CD14-positive monocyte (primary cell): ENCODE measurements at regions not wholly inside any gene's neighbourhood (a gene's known extent, or its start where the extent isn't known, plus 50 kb on each side); places are given as distances from the start of the nearest gene placed in this dataset.

ENCODE experiments used
- DNase-seq, 3 donors: peaks; one replicate each; pipeline ENCODE4 v3.0.0-alpha.2; 2011 to 2022
- H2AFZ ChIP-seq: 2 replicates; pipeline ENCODE4 v1.6.0; 2012; ENCODE audit warnings: mild to moderate bottlenecking, low read depth, low read length, inconsistent platforms; ENCODE audit not compliant: insufficient read depth, poor library complexity, severe bottlenecking
- H3K27ac ChIP-seq, 2 donors: 1 replicate in 1 of 2; 2 replicates in 1 of 2; pipeline ENCODE4 v1.5.1; 2012 to 2013; ENCODE audit warnings: low read length in 2 of 2, control low read depth in 1 of 2, inconsistent platforms in 1 of 2, low read depth in 1 of 2, mild to moderate bottlenecking in 1 of 2
- H3K27me3 ChIP-seq, 2 donors: one replicate each; pipeline versions ENCODE4 v1.6.0 to v1.6.1; 2011 to 2013; ENCODE audit warnings: low read length in 2 of 2; ENCODE audit not compliant: control insufficient read depth in 2 of 2, insufficient read depth in 2 of 2
- H3K36me3 ChIP-seq, 2 donors: replicated peaks in 1 of 2; 1 replicate in 1 of 2; 2 replicates in 1 of 2; pipeline versions ENCODE4 v1.5.1 to v1.6.1; 2012 to 2013; ENCODE audit warnings: low read length in 2 of 2, control low read depth in 1 of 2, inconsistent platforms in 1 of 2, mild to moderate bottlenecking in 1 of 2; ENCODE audit not compliant: insufficient read depth in 2 of 2, control insufficient read depth in 1 of 2
- H3K4me1 ChIP-seq, 2 donors: 1 replicate in 1 of 2; 2 replicates in 1 of 2; pipeline versions ENCODE4 v1.5.1 to v1.6.1; 2012 to 2013; ENCODE audit warnings: low read length in 2 of 2, control low read depth in 1 of 2, inconsistent platforms in 1 of 2, mild to moderate bottlenecking in 1 of 2, moderate library complexity in 1 of 2; ENCODE audit not compliant: insufficient read depth in 2 of 2, control insufficient read depth in 1 of 2
- H3K4me2 ChIP-seq: replicated peaks from 2 replicates; pipeline ENCODE3; 2012; ENCODE audit warnings: low read length, moderate library complexity, mild to moderate bottlenecking; ENCODE audit not compliant: poor library complexity, severe bottlenecking; ENCODE audit errors: extremely low read depth
- H3K4me3 ChIP-seq, 3 experiments: fragments of 200-600 bp in 1 of 3; sonication (generic) in 1 of 3; replicated peaks in 1 of 3; 1 replicate in 2 of 3; 2 replicates in 1 of 3; pipeline ENCODE4 v1.5.1; 2011 to 2013; ENCODE audit warnings: low read length in 3 of 3, mild to moderate bottlenecking in 3 of 3, control low read depth in 2 of 3, low read depth in 2 of 3, inconsistent platforms in 1 of 3, moderate library complexity in 1 of 3
- H3K79me2 ChIP-seq: 2 replicates; pipeline ENCODE4 v1.6.0; 2012; ENCODE audit warnings: mild to moderate bottlenecking, control low read depth, inconsistent platforms, low read length, moderate library complexity; ENCODE audit not compliant: insufficient read depth
- H3K9ac ChIP-seq: 2 replicates; pipeline ENCODE4 v1.6.0; 2017; ENCODE audit warnings: low read length, mild to moderate bottlenecking; ENCODE audit not compliant: insufficient read depth, poor library complexity, severe bottlenecking
- H3K9me3 ChIP-seq, 2 donors: replicated peaks in 1 of 2; 1 replicate in 1 of 2; 2 replicates in 1 of 2; pipeline versions ENCODE4 v1.5.1 to v1.6.1; 2012 to 2013; ENCODE audit warnings: low read length in 2 of 2, control low read depth in 1 of 2; ENCODE audit not compliant: control insufficient read depth in 1 of 2, insufficient read depth in 1 of 2
- H4K20me1 ChIP-seq: 2 replicates; pipeline ENCODE4 v1.6.0; 2012; ENCODE audit warnings: mild to moderate bottlenecking, low read length, control low read depth, moderate library complexity; ENCODE audit not compliant: insufficient read depth
- H3K27ac Mint-ChIP-seq, 7 donors: one replicate each; pipeline ENCODE4 v1.8.0; 2020; ENCODE audit warnings: mild to moderate bottlenecking in 7 of 7, mixed read lengths in 7 of 7, moderate library complexity in 6 of 7, inconsistent platforms in 2 of 7
- H3K27me3 Mint-ChIP-seq, 3 donors: one replicate each; pipeline ENCODE4 v1.8.0; 2021 to 2022; ENCODE audit warnings: low read depth in 3 of 3, mild to moderate bottlenecking in 3 of 3, mixed read lengths in 3 of 3, moderate library complexity in 3 of 3, inconsistent platforms in 1 of 3
- H3K36me3 Mint-ChIP-seq, 2 donors: one replicate each; pipeline ENCODE4 v1.8.0; 2020; ENCODE audit warnings: mixed read lengths in 2 of 2, inconsistent platforms in 1 of 2, mild to moderate bottlenecking in 1 of 2
- H3K4me1 Mint-ChIP-seq: one replicate; pipeline ENCODE4 v1.8.0; 2020; ENCODE audit warnings: mild to moderate bottlenecking, mixed read lengths
- H3K4me3 Mint-ChIP-seq, 2 donors: one replicate each; pipeline ENCODE4 v1.8.0; 2020; ENCODE audit warnings: mild to moderate bottlenecking in 2 of 2, mixed read lengths in 2 of 2, moderate library complexity in 1 of 2
- H3K9me3 Mint-ChIP-seq, 7 donors: one replicate each; pipeline ENCODE4 v1.8.0; 2020 to 2022; ENCODE audit warnings: mixed read lengths in 7 of 7, mild to moderate bottlenecking in 6 of 7, moderate library complexity in 6 of 7, inconsistent platforms in 2 of 7
- CTCF ChIP-seq: fragments of 200-600 bp; IDR thresholded peaks from one replicate; pipeline ENCODE4 v1.8.0; 2022; ENCODE audit warnings: antibody characterized with exemption, mild to moderate bottlenecking
- WGBS: methylation state at CpG from one replicate; pipeline ENCODE4 v1.1.5; 2013; ENCODE audit warnings: missing lambda C conversion rate; ENCODE audit not compliant: insufficient coverage; 5-methylcytosine and 5-hydroxymethylcytosine counted together
- intact Hi-C, 2 donors: fragments of 100-400 bp; cut with micrococcal nuclease; formaldehyde crosslinking; loops; one replicate each; pipeline versions ENCODE4 v1.15.0 to v1.15.1; 2023

GRCh38 chr4:25505637-25505991 lies 128.6 kb downstream of the ANAPC4 start:
- no peak overlapping the region for H3K4me3 Mint-ChIP-seq
- no peaks in the 10 kb centered on the region for H3K36me3 Mint-ChIP-seq
- no peaks in the 10 kb centered on the region for H3K4me1 Mint-ChIP-seq

DNA sequence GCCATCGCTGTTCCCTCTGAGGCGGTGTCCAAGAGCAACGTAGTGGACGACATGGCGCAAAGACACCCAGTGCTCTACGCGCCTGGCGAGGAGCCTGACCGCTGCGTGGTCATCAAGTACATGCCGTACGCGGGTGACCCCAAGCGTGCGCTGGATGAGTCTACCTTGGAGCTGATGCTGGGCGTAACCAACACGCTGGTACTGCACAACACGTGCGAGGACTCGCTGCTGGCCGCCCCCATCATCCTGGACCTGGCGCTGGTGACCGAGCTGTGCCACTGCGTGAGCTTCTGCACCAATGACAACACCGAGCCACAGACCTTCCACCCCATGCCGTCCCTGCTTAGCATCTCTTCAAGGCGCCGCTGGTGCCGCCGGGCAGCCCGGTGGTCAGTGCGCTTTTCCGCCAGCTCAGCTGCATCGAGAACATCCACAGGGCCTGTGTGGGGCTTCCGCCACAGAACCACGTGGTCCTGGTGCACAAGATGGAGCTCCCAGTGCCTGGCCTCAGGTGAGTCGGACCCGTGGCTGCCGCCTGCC lies 129.0 kb downstream of the ANAPC4 start:
- H3K27me3 Mint-ChIP-seq = peaks cover 0 to 5% (median 2%) of the 10 kb centered on the region in 3 donors
- 97% methylated on average over 39 of the region's 39 CpGs for WGBS
- H3K9ac ChIP-seq = no peak overlapping the region

More at GRCh38 chr4:25505637-25505991, 128.6 kb downstream of the ANAPC4 start:
- intact Hi-C loops = no loop called here
- no peak overlapping the region for H3K9ac ChIP-seq
- H3K36me3 ChIP-seq = no peaks in the 10 kb centered on the region
- H3K9me3 ChIP-seq = peaks cover 19 to 25% of the 10 kb centered on the region in 2 donors
- H4K20me1 ChIP-seq = no peaks in the 10 kb centered on the region
- no peak overlapping the region for H3K27ac ChIP-seq
- no peak for TF ChIP-seq CTCF
- no peak for DNase-seq
- no peaks in the 10 kb centered on the region for H3K27me3 ChIP-seq
- Mint-ChIP-seq H3K27me3 (peaks cover 0 to 5% (median 2%) of the 10 kb centered on the region in 3 donors), H3K27ac (no peak overlapping the region), H3K9me3 (peaks cover 13 to 27% (median 17%) of the 10 kb centered on the region in 7 donors)
- no peaks in the 10 kb centered on the region for H3K79me2 ChIP-seq
- H2AFZ ChIP-seq = no peak overlapping the region
- H3K4me2 ChIP-seq = no peak overlapping the region
- H3K4me3 ChIP-seq = no peak overlapping the region
- 94% methylated on average over 23 of the region's 23 CpGs for WGBS
- H3K4me1 ChIP-seq = no peaks in the 10 kb centered on the region

More for the DNA sequence above, 129.0 kb downstream of the ANAPC4 start:
- H3K9me3 ChIP-seq = peaks cover 19 to 25% of the 10 kb centered on the region in 2 donors
- peaks cover 13 to 27% (median 17%) of the 10 kb centered on the region in 7 donors for H3K9me3 Mint-ChIP-seq
- TF ChIP-seq CTCF = no peak
- no peaks in the 10 kb centered on the region for H3K4me1 Mint-ChIP-seq
- DNase-seq = no peak
- H3K4me3 Mint-ChIP-seq = no peak overlapping the region
- H3K27ac Mint-ChIP-seq = no peak overlapping the region
- H3K4me3 ChIP-seq = no peak overlapping the region
- no peak overlapping the region for H2AFZ ChIP-seq
- H3K27ac ChIP-seq = no peak overlapping the region
- H3K36me3 ChIP-seq = no peaks in the 10 kb centered on the region
- no peaks in the 10 kb centered on the region for H4K20me1 ChIP-seq
- H3K27me3 ChIP-seq = no peaks in the 10 kb centered on the region
- no peak overlapping the region for H3K4me2 ChIP-seq
- H3K79me2 ChIP-seq = no peaks in the 10 kb centered on the region
- no peaks in the 10 kb centered on the region for H3K4me1 ChIP-seq
- no peaks in the 10 kb centered on the region for H3K36me3 Mint-ChIP-seq
- intact Hi-C loops = no loop called here
